Mucosa of rectum (tissue), 2 donors: ENCODE measurements at regions not wholly inside any gene's neighbourhood (a gene's known extent, or its start where the extent isn't known, plus 50 kb on each side); places are given as distances from the start of the nearest gene placed in this dataset.
A peak's percentile ranks its signal among the peaks of the same experiment; 100 is the strongest.
"Not testable (repeated sequence)": the region's sequence is repeated elsewhere in the genome, so short reads cannot be mapped to it uniquely, and the experiment has no call there.

Experiments
- H3K27ac ChIP-seq, 2 donors: one replicate each; pipeline ENCODE4 v1.7.0; 2013; ENCODE audit warnings: inconsistent platforms in 2 of 2, low read depth in 2 of 2, low read length in 2 of 2
- H3K27me3 ChIP-seq, 2 donors: one replicate each; pipeline ENCODE4 v1.7.0; 2013; ENCODE audit warnings: low read length in 2 of 2; ENCODE audit not compliant: control insufficient read depth in 2 of 2, insufficient read depth in 2 of 2
- H3K36me3 ChIP-seq, 2 donors: one replicate each; pipeline ENCODE4 v1.7.0; 2013; ENCODE audit warnings: low read length in 2 of 2; ENCODE audit not compliant: control insufficient read depth in 2 of 2, insufficient read depth in 2 of 2
- H3K4me1 ChIP-seq, 2 donors: one replicate each; pipeline ENCODE4 v1.7.0; 2013; ENCODE audit warnings: low read length in 2 of 2, mild to moderate bottlenecking in 1 of 2; ENCODE audit not compliant: control insufficient read depth in 2 of 2, insufficient read depth in 2 of 2
- H3K4me3 ChIP-seq, 2 donors: one replicate each; pipeline ENCODE4 v1.7.0; 2013; ENCODE audit warnings: low read length in 2 of 2
- H3K9ac ChIP-seq, 2 donors: one replicate each; pipeline ENCODE4 v1.7.0; 2013; ENCODE audit warnings: low read length in 2 of 2, low read depth in 1 of 2, mild to moderate bottlenecking in 1 of 2
- H3K9me3 ChIP-seq, 2 donors: one replicate each; pipeline ENCODE4 v1.7.0; 2013; ENCODE audit warnings: low read length in 2 of 2; ENCODE audit not compliant: control insufficient read depth in 2 of 2
- donor health status: healthy.
- donor health status: Normal muscosa, but diverticular disease.

DNA sequence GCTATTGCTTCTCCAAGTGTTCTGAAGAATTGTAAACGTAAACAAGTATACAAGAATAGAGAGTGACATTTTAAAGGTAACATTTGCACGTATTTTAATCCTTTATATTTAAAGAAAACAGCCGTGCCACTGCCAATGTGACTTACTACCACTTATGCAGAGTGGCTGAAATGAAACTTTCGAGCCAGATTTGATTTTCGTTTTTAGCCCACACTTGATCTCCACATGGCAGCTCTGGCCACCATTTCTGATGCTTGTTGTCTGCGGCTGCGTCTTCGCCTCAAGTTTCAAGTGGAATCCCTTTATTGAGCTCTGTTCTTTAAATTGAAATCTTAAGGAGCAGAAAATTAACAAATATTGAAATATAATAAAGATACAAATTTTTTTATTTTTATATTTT, 70.0 kb downstream of the ELAPOR2 start:
- H3K36me3 ChIP-seq: no peaks in the 10 kb centered on the region
- H3K27ac ChIP-seq: no peak overlapping the region
- no peak overlapping the region for H3K4me3 ChIP-seq
- H3K9me3 ChIP-seq: no peaks in the 10 kb centered on the region
- no peaks in the 10 kb centered on the region for H3K27me3 ChIP-seq
- H3K9ac ChIP-seq: no peak overlapping the region
- H3K4me1 ChIP-seq: peaks cover 0 to 4% of the 10 kb centered on the region in 2 donors

- H3K27ac ChIP-seq, H3K4me1 ChIP-seq, H3K36me3 ChIP-seq, H3K9ac ChIP-seq, H3K4me3 ChIP-seq, H3K27me3 ChIP-seq, H3K9me3 ChIP-seq: not testable (repeated sequence)
These were observed 71.6 kb downstream of the ELAPOR2 start for GRCh38 chr7:86987834-86988233.

GRCh38 chr7:86987358-86987757, 72.1 kb downstream of the ELAPOR2 start:
- H3K9ac ChIP-seq, H3K4me1 ChIP-seq, H3K9me3 ChIP-seq, H3K4me3 ChIP-seq, H3K27me3 ChIP-seq, H3K27ac ChIP-seq, H3K36me3 ChIP-seq: not testable (repeated sequence)

DNA sequence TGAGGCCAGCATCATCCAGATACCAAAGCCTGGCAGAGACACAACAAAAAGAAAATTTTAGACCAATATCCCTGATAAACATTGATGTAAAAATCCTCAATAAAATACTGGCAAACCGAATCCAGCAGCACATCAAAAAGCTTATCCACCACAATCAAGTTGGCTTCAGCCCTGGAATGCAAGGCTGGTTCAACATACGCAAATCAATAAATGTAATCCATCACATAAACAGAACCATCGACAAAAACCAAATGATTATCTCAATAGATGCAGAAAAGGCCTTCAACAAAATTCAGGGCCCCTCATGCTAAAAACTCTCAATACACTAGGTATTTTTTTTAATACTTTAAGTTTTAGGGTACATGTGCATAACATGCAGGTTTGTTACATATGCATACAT, 74.1 kb downstream of the ELAPOR2 start:
- not testable (repeated sequence) for H3K27ac ChIP-seq, H3K36me3 ChIP-seq, H3K9me3 ChIP-seq, H3K27me3 ChIP-seq, H3K4me1 ChIP-seq, H3K9ac ChIP-seq, H3K4me3 ChIP-seq

DNA sequence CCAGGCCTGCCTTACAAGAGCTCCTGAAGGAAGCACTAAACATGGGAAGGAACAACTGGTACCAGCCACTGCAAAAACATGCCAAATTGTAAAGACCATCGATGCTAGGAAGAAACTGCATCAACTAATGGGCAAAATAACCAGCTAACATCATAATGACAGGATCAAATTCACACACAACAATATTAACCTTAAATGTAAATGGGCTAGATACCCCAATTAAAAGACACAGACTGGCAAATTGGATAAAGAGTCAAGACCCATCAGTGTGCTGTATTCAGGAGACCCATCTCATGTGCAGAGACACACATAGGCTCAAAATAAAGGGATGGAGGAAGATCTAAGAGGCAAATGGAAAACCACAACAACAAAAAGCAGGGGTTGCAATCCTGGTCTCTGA, 75.8 kb downstream of the ELAPOR2 start:
- H3K9ac ChIP-seq, H3K36me3 ChIP-seq, H3K27ac ChIP-seq, H3K27me3 ChIP-seq, H3K9me3 ChIP-seq, H3K4me3 ChIP-seq: not testable (repeated sequence)
- peaks cover 11 to 15% of the 10 kb centered on the region in 2 donors for H3K4me1 ChIP-seq

DNA sequence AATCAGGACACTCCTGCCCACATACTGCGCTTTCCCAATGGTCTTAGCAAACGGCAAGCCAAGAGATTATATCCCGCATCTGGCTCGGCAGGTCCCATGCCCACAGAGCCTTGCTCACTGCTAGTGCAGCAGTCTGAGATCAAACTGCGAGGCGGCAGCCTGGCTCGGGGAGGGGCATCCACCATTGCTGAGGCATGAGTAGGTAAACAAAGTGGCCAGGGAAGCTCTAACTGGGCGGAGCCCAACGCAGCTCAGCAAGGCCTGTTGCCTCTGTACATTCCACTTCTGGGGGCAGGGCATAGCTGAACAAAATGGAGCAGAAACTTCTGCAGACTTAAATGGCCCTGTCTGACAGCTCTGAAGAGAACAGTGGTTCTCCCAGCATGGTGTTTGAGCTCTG, 77.5 kb downstream of the ELAPOR2 start:
- H3K9ac ChIP-seq, H3K27me3 ChIP-seq, H3K27ac ChIP-seq, H3K9me3 ChIP-seq, H3K4me3 ChIP-seq, H3K36me3 ChIP-seq: not testable (repeated sequence)
- H3K4me1 ChIP-seq: peaks cover 11 to 15% of the 10 kb centered on the region in 2 donors

DNA sequence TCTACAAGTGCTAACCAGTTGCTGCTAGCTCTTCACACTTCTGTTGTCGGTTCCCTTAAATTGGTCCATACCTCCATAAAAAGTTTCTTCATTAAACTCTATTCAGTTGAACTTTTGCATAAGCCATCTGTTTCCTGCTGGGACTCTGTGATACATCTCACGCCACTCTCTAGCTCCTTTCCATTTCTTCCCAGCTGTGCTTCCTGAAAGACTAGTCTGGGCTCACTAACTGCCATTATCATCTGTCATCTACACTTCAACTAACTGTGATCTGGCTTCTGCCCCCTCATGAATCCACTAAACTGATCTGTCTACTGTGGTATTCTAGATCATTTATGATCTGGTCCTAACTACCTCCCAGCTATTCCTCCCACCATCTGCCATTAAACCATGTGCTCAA, 78.3 kb downstream of the ELAPOR2 start:
- Histone ChIP-seq H3K27ac (no peak overlapping the region), H3K9ac (no peak overlapping the region), H3K36me3 (no peaks in the 10 kb centered on the region), H3K4me1 (peaks cover 11 to 15% of the 10 kb centered on the region in 2 donors), H3K27me3 (no peaks in the 10 kb centered on the region), H3K9me3 (no peaks in the 10 kb centered on the region), H3K4me3 (no peak overlapping the region)

DNA sequence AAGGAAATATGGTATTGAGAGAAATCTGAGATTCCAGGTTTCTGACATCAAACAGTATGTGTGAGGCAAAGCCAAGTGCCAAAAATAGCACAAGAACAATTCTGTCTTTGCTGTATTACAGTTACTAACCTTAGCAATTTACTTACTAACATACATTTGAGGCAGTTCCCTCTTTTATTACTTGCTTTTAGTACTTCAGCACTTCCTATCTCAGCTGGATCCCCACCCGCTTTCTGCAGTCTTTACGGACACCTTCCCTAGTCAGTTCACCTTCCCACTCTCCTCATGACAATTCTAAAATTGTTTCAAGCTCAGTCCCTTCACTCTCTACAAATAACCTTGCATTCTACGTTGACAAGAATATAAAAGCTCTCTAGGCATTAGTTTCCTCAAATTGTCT, 79.2 kb downstream of the ELAPOR2 start:
- Histone ChIP-seq H3K4me1 (peaks cover 11 to 15% of the 10 kb centered on the region in 2 donors), H3K4me3 (no peak overlapping the region), H3K27me3 (no peaks in the 10 kb centered on the region), H3K9ac (no peak overlapping the region), H3K36me3 (no peaks in the 10 kb centered on the region), H3K27ac (peak overlapping the region in 1 of 2 donors; percentile 5), H3K9me3 (no peaks in the 10 kb centered on the region)

DNA sequence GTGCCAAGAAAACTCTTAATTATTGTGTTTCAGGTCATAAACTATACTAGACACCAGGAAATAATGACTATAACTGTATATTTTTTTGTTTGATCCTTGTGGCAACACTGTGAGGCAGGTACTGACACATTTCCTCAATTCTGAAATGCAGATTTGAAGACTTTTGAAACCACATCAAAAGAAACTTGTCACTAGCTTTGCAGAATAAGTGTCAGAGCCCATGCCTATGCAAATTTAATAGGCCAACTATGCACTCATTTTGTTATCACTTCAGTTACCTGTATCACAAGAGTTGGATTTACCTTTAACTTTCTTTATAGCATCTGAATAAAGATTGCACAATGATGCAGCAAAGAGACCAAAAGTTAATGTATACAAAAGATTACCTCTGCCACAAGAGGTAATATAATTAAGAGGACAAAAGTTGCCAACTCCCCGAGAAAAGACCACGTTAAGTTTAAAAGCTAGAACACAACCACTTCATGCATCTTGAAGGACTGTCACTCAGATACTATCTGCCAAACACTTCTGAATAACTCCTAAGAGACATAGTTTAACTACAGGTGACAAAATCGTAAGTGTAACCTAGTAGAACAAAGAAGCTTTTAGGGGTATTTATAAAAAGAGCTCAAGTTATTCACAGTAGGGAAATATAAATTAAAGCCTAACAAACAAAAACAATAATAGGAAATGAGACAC, 80.5 kb downstream of the ELAPOR2 start:
- Histone ChIP-seq H3K4me1 (peaks cover 11 to 15% of the 10 kb centered on the region in 2 donors), H3K36me3 (no peaks in the 10 kb centered on the region), H3K27ac (peak overlapping the region; percentile 4 to 68), H3K27me3 (no peaks in the 10 kb centered on the region), H3K4me3 (no peak overlapping the region), H3K9ac (peak overlapping the region in 1 of 2 donors; percentile 19), H3K9me3 (no peaks in the 10 kb centered on the region)

DNA sequence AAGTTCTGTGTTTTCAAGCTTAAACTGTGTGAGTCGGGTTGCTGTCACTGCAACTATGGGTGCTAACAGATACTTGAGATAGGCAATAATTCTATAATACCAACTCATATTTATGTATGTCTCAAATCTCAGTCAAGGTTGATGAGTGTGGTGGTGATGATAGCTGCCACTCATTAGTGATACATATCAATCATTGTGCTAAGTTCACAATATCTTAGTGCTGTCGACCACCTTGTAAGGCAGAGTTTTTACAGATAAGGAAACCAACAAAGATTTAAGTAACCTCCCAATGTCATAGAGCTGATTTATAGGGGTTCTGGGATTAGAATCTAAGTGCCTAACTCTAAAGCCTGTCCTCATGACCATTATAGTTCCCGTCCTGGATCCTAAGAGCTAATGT, 82.5 kb downstream of the ELAPOR2 start:
- Histone ChIP-seq H3K27ac (no peak overlapping the region), H3K9ac (no peak overlapping the region), H3K27me3 (no peaks in the 10 kb centered on the region), H3K4me3 (no peak overlapping the region), H3K36me3 (no peaks in the 10 kb centered on the region), H3K9me3 (no peaks in the 10 kb centered on the region), H3K4me1 (peaks cover 13 to 15% of the 10 kb centered on the region in 2 donors)

DNA sequence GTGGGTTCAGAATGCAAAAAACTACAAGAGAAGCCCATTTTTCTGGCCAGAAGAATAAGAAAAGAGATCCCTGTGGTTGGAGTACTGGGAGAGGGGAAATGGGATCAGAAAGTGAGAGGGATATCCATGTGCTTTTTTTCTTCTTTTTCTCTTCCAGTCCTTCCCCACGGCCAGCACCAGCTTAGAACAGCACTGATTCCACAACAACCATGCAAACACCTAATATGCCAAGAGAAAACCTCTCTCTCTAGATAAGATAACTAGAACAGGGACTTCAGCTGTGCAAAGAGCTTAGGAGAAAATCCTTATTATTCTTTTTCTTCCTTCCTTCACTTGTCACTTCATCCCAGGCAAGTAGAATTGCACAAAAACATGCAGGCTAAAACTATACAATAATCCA, 83.5 kb downstream of the ELAPOR2 start:
- H3K36me3 ChIP-seq: no peaks in the 10 kb centered on the region
- H3K4me3 ChIP-seq: no peak overlapping the region
- peaks cover 13 to 15% of the 10 kb centered on the region in 2 donors for H3K4me1 ChIP-seq
- no peak overlapping the region for H3K9ac ChIP-seq
- no peaks in the 10 kb centered on the region for H3K27me3 ChIP-seq
- H3K27ac ChIP-seq: no peak overlapping the region
- no peaks in the 10 kb centered on the region for H3K9me3 ChIP-seq
